Mesothelial cell of epicardium (in vitro differentiated cells): ENCODE measurements at regions not wholly inside any gene's neighbourhood (a gene's known extent, or its start where the extent isn't known, plus 50 kb on each side); places are given as distances from the start of the nearest gene placed in this dataset.
"Not testable (repeated sequence)": the region's sequence is repeated elsewhere in the genome, so short reads cannot be mapped to it uniquely, and the experiment has no call there.

Source experiments
- DNase-seq, 2 experiments: peaks; one replicate each; pipeline ENCODE4 v3.0.0; 2021; ENCODE audit warnings: low spot score in 2 of 2; ENCODE audit not compliant: unreplicated experiment in 2 of 2
- H3K27ac Mint-ChIP-seq: 2 replicates; pipeline ENCODE4 v1.8.0; 2021; ENCODE audit warnings: mixed read lengths
- H3K27me3 Mint-ChIP-seq: 2 replicates; pipeline ENCODE4 v1.8.0; 2021; ENCODE audit warnings: low read depth, mixed read lengths
- H3K36me3 Mint-ChIP-seq: 2 replicates; pipeline ENCODE4 v1.8.0; 2021; ENCODE audit warnings: mixed read lengths
- H3K4me1 Mint-ChIP-seq: 2 replicates; pipeline ENCODE4 v1.8.0; 2021; ENCODE audit warnings: mixed read lengths
- H3K4me3 Mint-ChIP-seq: 2 replicates; pipeline ENCODE4 v1.8.0; 2021; ENCODE audit warnings: mild to moderate bottlenecking, moderate library complexity, mixed read lengths
- H3K9me3 Mint-ChIP-seq: 2 replicates; pipeline ENCODE4 v1.8.0; 2021; ENCODE audit warnings: mixed read lengths
- CTCF ChIP-seq: fragments of 200-600 bp; sonication (generic); IDR thresholded peaks from one replicate; pipeline ENCODE4 v1.5.0; 2021; ENCODE audit warnings: antibody characterized with exemption; ENCODE audit not compliant: unreplicated experiment

GRCh38 chr14:101257551-101257950 lies 303.7 kb upstream of the DIO3 start:
- H3K4me1 Mint-ChIP-seq, result peaks cover 10% of the 10 kb centered on the region
- H3K27me3 Mint-ChIP-seq, result peaks cover 19% of the 10 kb centered on the region
- no peak for TF ChIP-seq CTCF
- H3K4me3 Mint-ChIP-seq, result no peak overlapping the region
- H3K36me3 Mint-ChIP-seq, result no peaks in the 10 kb centered on the region
- H3K27ac Mint-ChIP-seq, result no peak overlapping the region
- no peak for DNase-seq
- H3K9me3 Mint-ChIP-seq, result peaks cover 14% of the 10 kb centered on the region

DNA sequence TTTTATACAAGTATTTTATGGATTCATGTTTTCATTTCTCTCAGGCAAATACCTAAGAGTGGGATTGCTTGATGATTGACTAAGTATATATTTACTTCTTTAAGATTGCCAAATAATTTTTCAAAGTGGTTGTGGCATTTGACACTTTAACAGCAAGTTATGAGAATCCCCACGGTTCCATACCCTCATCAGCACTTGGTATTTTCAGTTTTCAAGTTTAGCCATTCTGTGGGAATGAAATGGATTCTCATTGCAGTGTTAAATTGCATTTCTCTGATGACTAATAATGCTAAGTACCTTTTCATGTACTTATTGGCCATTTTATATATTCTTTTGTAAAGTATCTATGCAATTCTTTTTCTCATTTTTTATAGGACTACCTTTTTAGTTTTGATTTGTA lies 301.5 kb upstream of the DIO3 start:
- Mint-ChIP-seq H3K27ac (no peak overlapping the region), H3K4me3 (no peak overlapping the region), H3K9me3 (peaks cover 25% of the 10 kb centered on the region), H3K36me3 (no peaks in the 10 kb centered on the region), H3K27me3 (peaks cover 15% of the 10 kb centered on the region), H3K4me1 (peaks cover 5% of the 10 kb centered on the region)
- TF ChIP-seq CTCF, result no peak
- no peak for DNase-seq

DNA sequence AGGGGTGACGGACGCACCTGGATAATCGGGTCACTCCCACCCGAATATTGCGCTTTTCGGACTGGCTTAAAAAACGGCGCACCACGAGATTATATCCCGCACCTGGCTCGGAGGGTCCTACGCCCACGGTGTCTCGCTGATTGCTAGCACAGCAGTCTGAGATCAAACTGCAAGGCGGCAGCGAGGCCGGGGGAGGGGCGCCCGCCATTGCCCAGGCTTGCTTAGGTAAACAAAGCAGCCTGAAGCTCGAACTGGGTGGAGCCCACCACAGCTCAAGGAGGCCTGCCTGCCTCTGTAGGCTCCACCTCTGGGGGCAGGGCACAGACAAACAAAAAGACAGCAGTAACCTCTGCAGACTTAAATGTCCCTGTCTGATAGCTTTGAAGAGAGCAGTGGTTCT lies 294.9 kb upstream of the DIO3 start:
- peaks cover 19% of the 10 kb centered on the region for H3K9me3 Mint-ChIP-seq
- not testable (repeated sequence) for H3K27ac Mint-ChIP-seq, DNase-seq, H3K4me1 Mint-ChIP-seq, H3K27me3 Mint-ChIP-seq, H3K36me3 Mint-ChIP-seq, H3K4me3 Mint-ChIP-seq

DNA sequence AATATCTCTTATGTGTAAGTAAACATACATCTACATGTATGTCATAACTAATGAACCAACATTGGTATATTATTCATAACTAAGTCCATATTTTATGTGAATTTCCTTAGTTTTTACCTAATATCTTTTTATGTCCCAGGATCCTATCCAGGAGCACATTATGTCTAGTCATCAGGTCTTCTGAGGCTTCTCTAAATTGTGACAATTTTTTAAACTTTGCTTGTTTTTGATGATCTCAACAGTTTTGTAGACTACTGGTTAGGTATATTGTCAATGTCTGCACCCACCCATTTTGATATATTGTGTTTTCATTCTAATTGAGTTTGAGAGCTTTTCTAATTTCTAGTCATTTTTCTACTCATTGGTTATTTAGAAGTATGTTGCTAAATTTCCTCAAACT lies 288.2 kb upstream of the DIO3 start:
- Mint-ChIP-seq H3K4me3 (no peak overlapping the region), H3K27me3 (no peaks in the 10 kb centered on the region)

GRCh38 chr14:101276309-101277091 lies 284.8 kb upstream of the DIO3 start:
- Mint-ChIP-seq H3K4me1 (peaks cover 6% of the 10 kb centered on the region), H3K4me3 (no peak overlapping the region), H3K27ac (no peak overlapping the region), H3K27me3 (no peaks in the 10 kb centered on the region), H3K9me3 (peaks cover 25% of the 10 kb centered on the region), H3K36me3 (no peaks in the 10 kb centered on the region)
- DNase-seq, result no peak
- TF ChIP-seq CTCF, result no peak

More for the DNA sequence above, 288.2 kb upstream of the DIO3 start:
- Mint-ChIP-seq H3K27ac (no peak overlapping the region), H3K9me3 (peaks cover 10% of the 10 kb centered on the region), H3K36me3 (no peaks in the 10 kb centered on the region), H3K4me1 (peaks cover 6% of the 10 kb centered on the region)
- no peak for TF ChIP-seq CTCF
- no peak for DNase-seq

DNA sequence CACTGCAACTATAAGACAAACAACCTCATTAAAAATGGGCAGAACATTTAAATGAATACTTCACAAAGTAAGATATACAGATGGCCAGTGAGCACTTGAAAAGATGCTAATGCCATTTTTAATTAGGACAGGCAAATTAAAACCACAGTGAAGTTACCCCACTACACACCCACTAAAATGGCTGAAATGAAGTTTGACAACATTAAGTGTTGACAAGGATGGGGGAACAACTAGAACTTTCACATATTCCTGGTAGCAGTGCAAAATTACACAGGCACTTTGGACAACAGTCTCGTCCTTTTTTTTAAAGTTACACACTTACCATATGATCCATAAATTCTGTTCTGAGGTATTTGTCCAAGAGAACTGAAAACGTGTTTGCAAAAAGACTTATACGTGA lies 278.9 kb upstream of the DIO3 start:
- H3K4me3 Mint-ChIP-seq, result no peak overlapping the region
- H3K9me3 Mint-ChIP-seq, result peaks cover 16% of the 10 kb centered on the region
- H3K36me3 Mint-ChIP-seq, result no peaks in the 10 kb centered on the region
- DNase-seq, result no peak
- H3K27me3 Mint-ChIP-seq, result no peaks in the 10 kb centered on the region
- H3K27ac Mint-ChIP-seq, result no peak overlapping the region
- no peak for TF ChIP-seq CTCF
- no peaks in the 10 kb centered on the region for H3K4me1 Mint-ChIP-seq
